ENCODE measurements at regions not wholly inside any gene's neighbourhood (a gene's known extent, or its start where the extent isn't known, plus 50 kb on each side); places are given as distances from the start of the nearest gene placed in this dataset.

GRCh38 chr2:172296267-172297046, 130.9 kb upstream of the ITGA6 start:
- intact Hi-C loops (cut with micrococcal nuclease): no loop called here

GRCh38 chr2:172297531-172297930, 129.9 kb upstream of the ITGA6 start:
- no peaks in the 10 kb centered on the region for H3K4me1 Mint-ChIP-seq (ENCODE audit: low read depth)
- no peak for ATAC-seq
- peaks cover 2% of the 10 kb centered on the region for H3K27me3 Mint-ChIP-seq
- no peaks in the 10 kb centered on the region for H3K36me3 Mint-ChIP-seq (ENCODE audit: low read depth)
- H3K9me3 Mint-ChIP-seq: no peaks in the 10 kb centered on the region
- POLR2A ChIA-PET: interaction anchor here (1.2 kb wide), 1 partner anchor 43 kb away, joined by 3 read pairs; no protein-coding TSS in a partner anchor
- intact Hi-C loops (cut with micrococcal nuclease): no loop called here
- DNase-seq: no peak
- H3K4me3 Mint-ChIP-seq: no peak overlapping the region
- TF ChIP-seq CTCF (IDR thresholded peaks at IDR 0.05): no peak
- CTCF ChIA-PET: interaction anchor here (1.1 kb wide), 1 partner anchor 164 kb away, joined by 3 read pairs; no protein-coding TSS in a partner anchor
- no peak overlapping the region for H3K27ac Mint-ChIP-seq

More at GRCh38 chr2:172296267-172297046, 130.9 kb upstream of the ITGA6 start:
- no peak for TF ChIP-seq CTCF (IDR thresholded peaks at IDR 0.05)
- POLR2A ChIA-PET: no interaction called here
- no peak overlapping the region for H3K4me3 Mint-ChIP-seq
- H3K27me3 Mint-ChIP-seq: peaks cover 2% of the 10 kb centered on the region
- CTCF ChIA-PET: interaction anchor here (0.7 kb wide), 1 partner anchor 8 kb away, joined by 3 read pairs; no protein-coding TSS in a partner anchor
- no peaks in the 10 kb centered on the region for H3K4me1 Mint-ChIP-seq (ENCODE audit: low read depth)
- ATAC-seq: no peak
- no peaks in the 10 kb centered on the region for H3K9me3 Mint-ChIP-seq
- H3K36me3 Mint-ChIP-seq (ENCODE audit: low read depth): no peaks in the 10 kb centered on the region
- H3K27ac Mint-ChIP-seq: no peak overlapping the region
- DNase-seq: no peak

GRCh38 chr2:172297950-172298349, 129.4 kb upstream of the ITGA6 start:
- intact Hi-C loops (cut with micrococcal nuclease): no loop called here
- no peak for DNase-seq
- H3K4me3 Mint-ChIP-seq: no peak overlapping the region
- no peak for TF ChIP-seq CTCF (IDR thresholded peaks at IDR 0.05)
- ChIA-PET CTCF (interaction anchor here (1.1 kb wide), 1 partner anchor 164 kb away, joined by 3 read pairs; no protein-coding TSS in a partner anchor), POLR2A (interaction anchor here (1.2 kb wide), 1 partner anchor 44 kb away, joined by 3 read pairs; no protein-coding TSS in a partner anchor)
- peaks cover 2% of the 10 kb centered on the region for H3K27me3 Mint-ChIP-seq
- no peak overlapping the region for H3K27ac Mint-ChIP-seq
- H3K4me1 Mint-ChIP-seq (ENCODE audit: low read depth): no peaks in the 10 kb centered on the region
- H3K9me3 Mint-ChIP-seq: no peaks in the 10 kb centered on the region
- no peak for ATAC-seq
- H3K36me3 Mint-ChIP-seq (ENCODE audit: low read depth): no peaks in the 10 kb centered on the region

- intact Hi-C loops (cut with micrococcal nuclease): no loop called here
- no peaks in the 10 kb centered on the region for H3K36me3 Mint-ChIP-seq (ENCODE audit: low read depth)
- no peaks in the 10 kb centered on the region for H3K9me3 Mint-ChIP-seq
- peaks cover 3% of the 10 kb centered on the region for H3K27me3 Mint-ChIP-seq
- no peak for TF ChIP-seq CTCF (IDR thresholded peaks at IDR 0.05)
- ATAC-seq (no peak), DNase-seq (no peak)
- POLR2A ChIA-PET: no interaction called here
- H3K27ac Mint-ChIP-seq: no peak overlapping the region
- no peaks in the 10 kb centered on the region for H3K4me1 Mint-ChIP-seq (ENCODE audit: low read depth)
- H3K4me3 Mint-ChIP-seq: no peak overlapping the region
- CTCF ChIA-PET: no interaction called here
These were observed 127.6 kb upstream of the ITGA6 start for GRCh38 chr2:172299741-172300140.

- ChIA-PET CTCF (no interaction called here), POLR2A (no interaction called here)
- H3K4me3 Mint-ChIP-seq: no peak overlapping the region
- TF ChIP-seq CTCF (IDR thresholded peaks at IDR 0.05): no peak
- intact Hi-C loops (cut with micrococcal nuclease): no loop called here
- no peak for DNase-seq
- ATAC-seq: no peak
- H3K4me1 Mint-ChIP-seq (ENCODE audit: low read depth): no peaks in the 10 kb centered on the region
- H3K36me3 Mint-ChIP-seq (ENCODE audit: low read depth): no peaks in the 10 kb centered on the region
- H3K9me3 Mint-ChIP-seq: no peaks in the 10 kb centered on the region
- H3K27ac Mint-ChIP-seq: no peak overlapping the region
- H3K27me3 Mint-ChIP-seq: peaks cover 3% of the 10 kb centered on the region
These were observed 126.5 kb upstream of the ITGA6 start for GRCh38 chr2:172300851-172301250.
